Left forelimb (tissue), 1 donor: ENCODE measurements at regions not wholly inside any gene's neighbourhood (a gene's known extent, or its start where the extent isn't known, plus 50 kb on each side); places are given as distances from the start of the nearest gene placed in this dataset.

Experiments
- DNase-seq: peaks from one replicate; pipeline ENCODE4 v3.0.0-alpha.2; 2018; ENCODE audit warnings: low spot score

DNA sequence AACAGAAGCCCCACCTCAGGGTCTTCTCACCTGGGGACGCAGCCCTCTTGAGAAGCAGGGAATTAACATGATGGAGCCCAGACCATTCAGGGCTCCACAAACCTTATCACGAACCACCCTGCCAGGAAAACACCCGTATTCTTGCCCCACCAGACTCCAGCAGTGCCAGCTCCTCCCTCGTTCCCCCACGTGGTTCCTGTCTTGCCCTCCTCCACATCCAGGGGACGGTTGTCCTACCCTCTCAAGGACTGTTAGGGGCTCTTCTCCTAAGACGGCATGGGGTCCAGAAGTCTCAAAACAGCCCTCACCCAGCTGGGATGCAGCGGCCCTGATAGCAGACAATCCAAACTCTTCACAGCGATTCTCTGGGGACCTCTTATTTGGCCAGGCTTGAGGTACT, 372.2 kb upstream of the HS6ST1 start:
- no peak for DNase-seq

DNA sequence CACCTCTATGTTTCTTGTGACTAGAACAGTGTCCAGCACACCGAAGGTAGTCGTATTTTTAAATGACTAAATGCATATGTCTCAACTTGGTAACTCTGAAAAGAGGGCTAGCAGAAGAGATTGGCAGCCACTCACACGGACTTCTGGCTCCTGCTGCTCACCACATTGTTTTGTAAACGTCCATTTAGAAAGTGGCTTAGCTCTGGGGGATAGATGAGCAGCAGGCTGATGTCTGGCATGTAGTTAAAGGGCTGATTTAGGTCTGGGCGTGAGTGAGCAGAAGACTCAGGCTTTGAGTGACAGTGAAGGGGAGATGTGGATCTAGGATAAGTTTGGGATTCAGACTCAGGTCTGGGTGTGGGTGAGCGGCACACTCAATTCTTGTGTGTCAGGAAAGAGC, 372.9 kb upstream of the HS6ST1 start:
- no peak for DNase-seq

- DNase-seq, result no peak
Measured at GRCh38 chr2:128692895-128693742, 374.5 kb upstream of the HS6ST1 start.

DNA sequence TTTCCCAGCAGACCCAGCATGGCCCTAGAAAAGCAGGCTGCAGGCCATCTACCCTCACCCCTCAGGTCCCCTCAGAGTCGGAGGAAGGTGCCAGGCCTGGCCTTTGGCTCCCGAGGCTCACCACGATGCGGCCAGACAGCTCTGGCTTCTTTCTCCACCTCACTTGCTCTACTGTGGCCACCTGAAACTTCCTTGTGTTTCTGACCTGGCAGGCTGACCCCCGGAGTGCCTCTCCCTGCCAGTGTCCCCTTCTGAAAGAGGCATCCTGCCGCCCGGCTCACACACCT, 375.0 kb upstream of the HS6ST1 start:
- no peak for DNase-seq

- DNase-seq, result no peak
Measured at GRCh38 chr2:128695646-128696220, 377.1 kb upstream of the HS6ST1 start.

DNA sequence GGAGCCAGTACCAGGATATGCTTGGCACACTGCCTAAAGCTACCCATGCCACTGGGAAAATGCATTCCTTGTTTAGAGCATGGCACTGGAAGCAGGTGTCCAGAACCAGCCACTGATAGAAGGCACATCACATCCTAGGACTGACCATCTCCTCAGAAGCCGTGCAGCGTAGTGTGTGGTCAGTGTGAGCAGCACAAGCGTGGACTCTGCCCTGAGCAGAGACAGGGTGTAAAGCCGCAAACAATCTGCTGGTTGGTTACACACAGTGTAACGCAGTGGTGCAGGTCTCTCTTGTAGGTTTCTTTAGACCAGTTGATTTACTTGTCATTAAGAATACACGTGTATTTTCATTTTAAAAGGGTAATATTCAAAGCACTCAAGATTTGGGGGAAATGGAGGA, 377.8 kb upstream of the HS6ST1 start:
- no peak for DNase-seq

DNA sequence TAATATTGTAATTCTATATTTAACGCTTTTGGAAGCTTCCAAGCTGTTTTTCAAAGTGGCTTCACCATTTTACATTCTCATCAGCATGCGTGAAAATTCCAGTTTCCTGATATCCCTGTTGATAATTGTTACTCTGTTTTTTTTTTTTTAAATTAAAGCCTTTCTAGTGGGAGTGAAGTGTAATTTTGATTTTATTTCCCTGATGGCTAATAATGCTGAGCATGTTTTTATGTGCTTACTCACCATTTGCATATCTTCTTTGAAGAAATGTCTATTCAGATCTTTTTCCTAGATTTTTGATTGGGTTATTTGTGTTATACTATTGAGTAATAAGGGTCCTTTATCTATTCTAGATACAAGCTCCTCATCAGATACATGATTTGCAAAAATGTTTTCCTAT, 382.8 kb upstream of the HS6ST1 start:
- no peak for DNase-seq

DNA sequence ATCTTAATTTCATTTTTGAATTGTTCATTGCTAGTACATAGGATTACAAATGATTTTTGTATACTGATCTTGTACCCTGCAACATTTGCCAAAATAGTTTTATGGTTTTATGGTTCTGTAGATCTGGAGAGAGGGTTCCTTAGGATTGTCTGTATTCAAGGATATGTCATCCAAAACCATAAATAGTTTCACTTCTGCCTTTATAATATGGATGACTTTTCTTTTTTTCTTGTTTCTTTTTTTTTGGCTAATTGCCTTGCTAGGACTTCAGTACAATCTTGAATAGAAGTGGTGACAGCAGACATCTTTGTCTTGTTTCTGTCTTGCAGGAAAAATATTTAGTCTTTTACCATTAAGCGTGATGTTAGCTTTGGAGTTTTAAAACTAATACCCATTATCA, 383.9 kb upstream of the HS6ST1 start:
- no peak for DNase-seq

- DNase-seq, result no peak
Measured at GRCh38 chr2:128708106-128708816, 389.6 kb upstream of the HS6ST1 start.

DNA sequence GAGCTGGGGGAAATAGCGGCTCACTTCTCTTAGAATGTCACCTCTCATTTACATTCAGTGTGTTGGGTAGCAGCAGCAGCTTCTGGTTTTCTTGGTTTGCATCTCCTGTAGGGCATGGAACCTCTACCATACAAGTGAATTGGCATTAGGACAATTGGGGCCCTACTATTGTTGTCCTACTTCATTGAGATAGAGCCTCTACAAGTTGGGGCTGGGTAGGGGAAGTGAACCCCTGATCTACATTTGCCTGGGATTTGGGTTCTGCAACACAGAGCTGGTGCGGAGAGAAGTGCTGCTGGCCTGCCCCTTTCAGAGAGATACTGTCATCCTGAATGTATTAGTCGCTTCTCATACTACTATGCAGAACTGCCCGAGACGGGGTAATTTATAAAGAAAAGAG, 391.6 kb upstream of the HS6ST1 start:
- DNase-seq, result no peak

GRCh38 chr2:128710729-128711128, 392.1 kb upstream of the HS6ST1 start:
- no peak for DNase-seq

- DNase-seq, result no peak
Measured at GRCh38 chr2:128714285-128714684, 395.6 kb upstream of the HS6ST1 start.

DNA sequence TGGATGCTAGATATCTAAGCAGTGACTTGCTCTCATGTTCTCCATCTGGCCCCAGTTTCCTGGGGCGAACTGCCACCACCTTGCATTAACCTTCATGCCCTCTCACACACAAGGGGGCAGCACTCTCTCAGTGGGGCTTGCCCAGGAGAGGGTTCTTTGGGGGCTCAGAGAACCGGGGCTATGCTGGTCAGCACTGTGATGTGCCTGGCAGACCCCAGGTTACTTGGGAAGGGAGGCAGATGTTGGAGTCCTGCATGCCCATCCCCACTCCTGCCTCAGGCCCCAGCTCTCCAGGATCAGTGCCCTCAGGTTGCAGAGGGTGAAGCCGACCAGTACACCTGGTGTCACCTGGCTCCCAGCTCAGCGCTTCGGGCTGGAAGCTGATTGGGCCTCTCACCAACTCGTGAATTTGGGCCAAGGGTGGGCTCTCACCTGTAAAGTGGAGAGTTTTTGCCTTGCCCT, 396.2 kb upstream of the HS6ST1 start:
- no peak for DNase-seq

- no peak for DNase-seq
Measured at GRCh38 chr2:128715360-128715759, 396.7 kb upstream of the HS6ST1 start.

- DNase-seq, result no peak
Measured at GRCh38 chr2:128716299-128716721, 397.6 kb upstream of the HS6ST1 start.

- no peak for DNase-seq
Measured at GRCh38 chr2:128717758-128718710, 399.4 kb upstream of the HS6ST1 start.

DNA sequence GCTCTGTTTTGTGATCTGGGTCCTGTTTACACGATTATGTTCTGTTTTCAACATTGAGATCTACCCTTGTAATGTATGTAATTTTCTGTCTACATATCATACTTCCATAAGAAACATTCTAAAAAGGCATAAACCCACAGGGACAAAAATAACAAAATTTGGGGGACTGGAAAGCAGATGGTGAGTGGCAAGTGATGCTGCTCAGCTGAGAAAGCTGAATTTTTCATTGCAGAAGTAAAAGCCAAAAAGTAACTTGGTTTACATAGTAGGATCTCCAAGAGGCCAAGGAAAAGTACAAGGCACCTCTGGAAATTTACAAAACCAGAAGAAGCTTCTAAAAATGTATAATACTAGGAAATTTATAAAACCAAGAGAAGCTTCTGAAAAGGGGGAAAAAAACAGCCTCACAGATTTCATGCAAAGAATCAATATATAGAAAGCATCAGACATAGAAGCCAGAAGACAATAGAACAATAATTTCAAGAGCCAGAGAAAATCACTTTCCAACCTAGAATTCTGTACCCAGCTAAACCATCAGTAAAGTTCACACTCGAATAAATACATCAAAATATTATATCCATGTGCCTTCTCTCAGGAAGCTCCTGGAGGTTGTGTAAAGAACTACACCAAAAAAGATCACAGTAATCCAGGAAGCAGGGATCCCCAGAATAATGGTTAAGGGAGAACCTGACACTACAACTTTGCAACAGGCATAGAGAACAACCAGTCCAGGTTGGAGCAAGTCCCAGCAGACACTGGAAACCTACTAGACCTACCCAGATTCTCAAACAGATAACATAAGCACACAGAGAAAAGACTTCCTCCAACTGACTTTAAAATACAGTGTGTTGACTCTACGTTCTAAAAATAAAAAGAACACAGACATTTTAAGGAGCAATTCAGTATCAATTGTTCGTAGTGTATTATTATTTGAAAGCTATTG, 401.7 kb upstream of the HS6ST1 start:
- DNase-seq, result no peak

DNA sequence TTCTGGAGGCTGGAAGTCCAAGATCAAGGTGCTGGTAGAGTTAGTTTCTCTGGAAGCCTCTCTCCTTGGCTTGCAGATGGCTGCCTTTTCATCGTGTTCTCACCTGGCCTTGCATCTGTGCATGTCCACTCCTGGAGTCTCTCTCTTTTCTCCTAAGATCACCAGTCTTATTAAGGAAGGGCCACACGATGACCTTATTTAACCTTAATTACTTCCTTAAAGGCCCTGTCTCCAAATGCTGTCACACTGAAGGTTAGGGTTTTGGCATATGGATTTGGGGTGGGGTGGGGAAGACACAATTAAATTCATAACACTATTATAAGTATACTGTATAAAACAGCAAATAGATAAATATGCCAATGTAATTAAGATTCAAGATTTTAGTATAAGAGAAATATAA, 402.4 kb upstream of the HS6ST1 start:
- DNase-seq, result no peak

GRCh38 chr2:128722489-128722888, 403.8 kb upstream of the HS6ST1 start:
- no peak for DNase-seq

DNA sequence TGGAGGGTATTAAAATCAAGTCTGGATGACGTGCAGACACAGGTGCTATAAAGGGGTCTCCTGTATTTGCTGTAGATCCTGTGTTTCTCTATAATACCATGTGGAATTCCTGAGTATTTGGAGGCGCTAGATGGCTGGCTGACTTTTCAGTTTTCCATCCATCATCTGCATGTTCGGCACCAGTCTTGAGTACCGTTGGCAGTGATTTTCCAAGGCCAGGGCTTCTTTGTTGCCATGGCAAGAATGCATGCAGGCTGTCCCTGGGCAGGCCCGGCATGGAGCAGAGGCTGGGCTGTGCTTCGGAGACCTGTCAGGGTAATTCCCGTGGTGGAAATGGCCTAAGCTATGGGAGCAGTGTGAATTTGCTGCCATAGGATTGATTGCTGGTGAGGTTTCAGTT, 405.9 kb upstream of the HS6ST1 start:
- no peak for DNase-seq

GRCh38 chr2:128724972-128725371, 406.3 kb upstream of the HS6ST1 start:
- DNase-seq, result no peak
